Inferior parietal cortex (tissue), 1 donor: ENCODE measurements at regions not wholly inside any gene's neighbourhood (a gene's known extent, or its start where the extent isn't known, plus 50 kb on each side); places are given as distances from the start of the nearest gene placed in this dataset.

Source experiments
- DNase-seq: peaks from one replicate; pipeline ENCODE4 v3.0.0-alpha.2; 2016; ENCODE audit errors: extremely low spot score

DNA sequence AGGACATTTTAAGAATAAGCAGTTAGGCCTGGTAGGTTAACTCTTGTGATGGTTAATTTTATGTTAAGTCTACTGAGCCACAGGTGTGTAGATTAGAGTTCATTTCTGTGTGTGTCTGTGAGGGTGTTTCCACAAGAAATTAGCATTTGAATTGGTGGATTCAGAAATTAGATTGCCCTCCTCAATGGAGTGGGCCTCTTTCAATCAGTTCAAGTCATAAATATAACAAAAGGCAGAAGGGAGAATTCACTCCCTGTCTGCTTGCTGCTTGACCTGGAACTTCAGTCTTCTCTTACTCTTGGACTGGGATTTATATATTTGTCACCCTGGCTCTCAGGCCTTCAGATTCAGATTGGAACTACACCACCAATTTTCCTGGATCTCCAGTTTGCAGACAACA is 55.3 kb upstream of the POM121L12 start:
- no peak for DNase-seq

DNA sequence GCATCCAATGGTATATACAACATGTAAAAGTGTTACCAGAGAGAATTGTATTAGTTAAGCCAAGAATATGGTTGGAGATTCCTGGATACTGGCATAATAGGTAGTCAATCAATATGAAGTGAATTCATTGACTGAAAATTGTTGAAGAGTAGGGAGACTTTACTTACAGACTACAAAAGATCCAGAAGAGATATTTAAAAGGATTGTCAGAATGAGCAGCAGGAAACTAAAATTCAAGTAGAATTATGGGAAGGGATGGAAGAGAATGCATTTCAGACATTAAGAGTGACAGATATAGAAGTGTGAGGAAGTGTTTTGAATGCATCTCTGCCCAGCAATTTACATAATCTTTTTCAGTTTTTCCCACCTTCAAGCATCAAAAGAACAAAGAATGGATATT is 62.3 kb upstream of the POM121L12 start:
- DNase-seq, result no peak

DNA sequence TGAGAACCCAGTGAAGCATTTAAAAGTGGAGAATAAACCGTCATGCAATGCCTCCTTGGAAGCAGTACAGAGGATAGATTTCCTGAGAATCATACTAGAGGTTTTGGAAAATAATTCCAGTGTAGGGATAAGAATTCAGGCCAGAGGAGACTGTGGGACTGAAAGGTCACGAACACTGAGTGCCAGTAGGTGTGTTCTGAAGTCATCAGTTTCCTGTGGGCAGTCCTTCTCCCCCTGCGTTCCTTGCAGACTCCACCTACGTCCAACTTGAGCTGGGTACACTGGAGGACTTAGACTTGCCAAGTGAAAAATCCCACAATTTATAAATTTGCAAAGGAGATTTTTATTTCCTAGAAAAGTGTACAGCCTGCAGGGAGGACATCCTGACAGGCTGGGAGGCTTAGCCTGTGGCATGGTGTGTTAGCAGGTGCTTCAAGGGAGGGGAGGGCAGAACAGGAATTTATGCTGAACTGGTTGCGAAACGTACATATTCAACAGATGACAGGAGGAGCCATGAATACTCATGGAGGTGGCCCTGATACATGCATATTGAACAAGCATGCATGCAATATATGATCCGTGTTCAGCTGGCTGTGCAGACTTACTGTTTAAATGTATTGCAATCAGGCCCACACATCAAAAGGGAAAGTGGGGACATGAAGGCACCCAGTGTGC is 72.9 kb upstream of the POM121L12 start:
- no peak for DNase-seq

DNA sequence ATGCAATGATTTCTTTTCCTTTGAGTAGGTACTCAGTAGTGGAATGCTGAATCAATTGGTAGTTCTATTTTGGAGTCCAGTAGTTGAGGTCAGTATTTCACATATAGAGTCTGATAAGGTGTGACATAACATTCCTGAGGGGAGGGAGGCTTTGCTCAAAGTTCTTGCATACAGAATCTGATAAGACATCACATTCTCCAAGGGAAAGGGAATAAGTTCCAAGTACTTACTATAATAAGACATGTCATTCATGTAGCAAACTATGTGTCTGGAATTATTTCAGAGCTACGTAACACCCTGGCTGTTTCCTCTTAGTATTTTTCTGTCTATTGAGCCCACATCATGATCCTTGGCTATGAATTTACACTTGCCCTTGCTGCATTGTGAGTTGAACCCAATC is 74.3 kb upstream of the POM121L12 start:
- no peak for DNase-seq

- DNase-seq, result no peak
Observed at GRCh38 chr7:52959878-52960660, 75.4 kb upstream of the POM121L12 start.

- no peak for DNase-seq
Observed at GRCh38 chr7:52959336-52959735, 76.1 kb upstream of the POM121L12 start.

- no peak for DNase-seq
Observed at GRCh38 chr7:52958621-52959140, 76.8 kb upstream of the POM121L12 start.

DNA sequence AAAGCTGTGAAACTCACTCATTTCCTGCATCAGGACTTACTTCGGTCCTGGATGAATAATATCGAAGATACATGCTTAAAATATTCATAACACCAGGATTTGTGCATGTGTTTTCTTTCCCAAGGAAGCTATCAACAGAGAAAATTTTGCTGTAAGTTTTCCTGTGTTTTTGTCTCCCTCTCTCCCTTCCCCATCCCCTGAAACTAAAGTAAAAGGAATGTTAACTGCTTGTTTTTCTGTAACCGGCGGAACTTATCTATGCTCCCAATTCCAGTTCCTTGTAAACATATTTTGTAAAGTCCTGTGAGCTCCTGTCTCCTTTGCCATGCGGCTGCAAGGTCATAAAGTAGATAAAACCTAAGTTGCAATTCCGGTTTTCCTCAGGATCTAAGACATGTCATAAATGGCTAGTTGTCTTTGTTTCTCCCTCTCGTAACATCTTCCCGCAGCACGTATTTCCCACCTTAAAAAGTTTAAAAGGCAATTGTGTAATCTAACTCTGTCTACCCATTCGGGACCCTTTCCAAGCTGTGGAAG is 79.0 kb upstream of the POM121L12 start:
- DNase-seq, result no peak

- DNase-seq, result no peak
Observed at GRCh38 chr7:52955522-52955921, 79.9 kb upstream of the POM121L12 start.

GRCh38 chr7:52944921-52945320 is 90.5 kb upstream of the POM121L12 start:
- DNase-seq, result no peak

- no peak for DNase-seq
Observed at GRCh38 chr7:52940481-52940880, 95.0 kb upstream of the POM121L12 start.

DNA sequence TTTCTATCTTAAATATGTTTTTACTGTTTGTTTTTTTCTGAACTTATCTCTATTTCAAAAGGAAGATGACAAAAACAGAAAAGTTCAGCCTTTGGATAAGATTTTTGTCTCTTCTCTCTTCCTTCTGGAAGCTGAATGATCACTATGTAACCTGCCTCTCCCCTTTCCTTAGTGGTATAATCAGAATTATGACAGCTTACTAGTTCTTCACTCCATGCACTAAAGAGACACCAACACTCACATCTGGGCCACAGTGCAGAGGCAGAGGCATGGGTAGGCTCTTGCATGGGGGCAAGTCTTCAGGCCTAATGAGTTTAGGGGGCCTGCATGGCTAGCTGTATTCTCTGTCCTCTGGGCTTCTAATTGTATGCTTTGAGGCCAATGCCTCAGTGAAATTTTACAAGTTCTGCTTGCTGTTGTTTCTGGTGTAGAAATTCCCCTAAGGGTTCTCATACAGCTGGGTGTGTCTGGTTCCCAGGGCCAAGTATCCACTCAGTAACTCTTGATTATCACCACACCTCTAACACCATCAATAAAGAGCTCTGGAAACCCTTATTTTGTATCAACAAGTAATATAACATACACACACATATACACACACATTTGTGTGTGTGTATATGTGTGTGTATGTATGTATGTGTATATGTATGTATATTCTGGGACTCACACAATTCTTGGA is 96.8 kb upstream of the POM121L12 start:
- DNase-seq, result no peak

- no peak for DNase-seq
Observed at GRCh38 chr7:52936750-52937149, 98.7 kb upstream of the POM121L12 start.

- DNase-seq, result no peak
Observed at GRCh38 chr7:52928591-52928990, 106.8 kb upstream of the POM121L12 start.

- DNase-seq, result no peak
Observed at GRCh38 chr7:52925332-52925731, 110.1 kb upstream of the POM121L12 start.

DNA sequence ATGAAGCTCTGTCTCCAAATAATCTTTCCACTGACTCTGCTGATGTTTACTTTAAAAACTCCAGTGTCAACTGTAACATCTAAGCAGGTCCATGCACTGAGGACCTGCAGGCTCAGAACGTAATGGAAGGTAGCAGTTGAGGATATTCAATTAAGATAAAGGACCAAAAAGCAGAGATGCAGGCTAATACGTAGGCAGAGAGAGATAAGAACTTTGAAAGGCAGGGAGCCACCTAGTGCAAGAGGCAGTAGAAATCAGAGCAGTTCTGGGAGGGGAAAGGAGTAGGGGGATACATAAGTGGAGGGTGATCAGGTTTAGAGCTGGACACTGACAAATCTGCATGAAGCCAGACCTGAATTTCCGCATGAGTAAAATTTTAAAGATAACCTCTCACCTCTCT is 114.5 kb upstream of the POM121L12 start:
- no peak for DNase-seq

DNA sequence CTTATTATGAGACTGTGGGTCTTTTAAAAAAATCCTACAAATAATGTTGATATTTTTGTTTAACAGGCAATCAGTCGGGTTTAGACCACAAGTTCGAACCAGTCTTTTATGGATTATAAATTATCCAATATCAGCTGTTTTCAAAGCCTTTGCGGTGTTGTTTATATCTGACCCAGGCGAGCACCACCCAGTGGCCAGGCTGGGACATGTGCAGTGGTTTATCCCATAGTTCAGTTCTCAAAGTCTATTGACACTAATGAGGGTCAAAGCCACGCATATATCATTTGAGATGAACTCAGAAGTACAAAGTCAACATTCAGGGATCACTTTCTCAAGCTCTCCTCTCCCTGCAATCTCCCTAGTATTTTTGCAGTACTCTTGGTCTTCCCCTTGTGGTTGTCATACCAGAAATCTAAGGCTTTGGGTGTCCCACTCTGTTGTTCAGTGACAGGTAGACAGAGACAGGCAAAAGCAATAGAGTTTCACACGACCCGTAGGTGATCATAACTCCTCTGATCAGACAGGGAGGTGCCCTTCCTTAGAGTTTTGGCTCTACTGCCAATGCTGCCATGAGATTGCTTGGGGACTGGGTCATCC is 117.4 kb upstream of the POM121L12 start:
- DNase-seq, result no peak

DNA sequence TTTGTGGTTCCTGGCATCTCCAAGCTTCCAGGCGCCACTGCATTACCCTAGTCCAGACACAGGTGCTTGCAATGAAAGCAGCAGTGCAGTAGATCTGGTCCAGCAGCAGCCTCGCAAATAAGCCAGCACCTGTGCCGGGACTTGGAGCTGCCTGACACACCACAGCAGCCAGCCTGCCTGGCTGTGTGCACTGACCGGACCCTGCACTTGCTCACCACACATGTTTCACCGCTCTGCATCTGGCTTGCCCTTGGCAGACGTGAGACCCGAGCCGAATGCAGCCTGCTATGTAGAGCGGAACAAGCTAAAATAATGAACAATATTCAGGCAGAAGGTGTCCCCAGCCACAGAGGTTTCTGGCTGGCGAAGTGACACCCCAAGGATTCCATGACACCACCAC is 123.6 kb upstream of the POM121L12 start:
- DNase-seq, result no peak

DNA sequence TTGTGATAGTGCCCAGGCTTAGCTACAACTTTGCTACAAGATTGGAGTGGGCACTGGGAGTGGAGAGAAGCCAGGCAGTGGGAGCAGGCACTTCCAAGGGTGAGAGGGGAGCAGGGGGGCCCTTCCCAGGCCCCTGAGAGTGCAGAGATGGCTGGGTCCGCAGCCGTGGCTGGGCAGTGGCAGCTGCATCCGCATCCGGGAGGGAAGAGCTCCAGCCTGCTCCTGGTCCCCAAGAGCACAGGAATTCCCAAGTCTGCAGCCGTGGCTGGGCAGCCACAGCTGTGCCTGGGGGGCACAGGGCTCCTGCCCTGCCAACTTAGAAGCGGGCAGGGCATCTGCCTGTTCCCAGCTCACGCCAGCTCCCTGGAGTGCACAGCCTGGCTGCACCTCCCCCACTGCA is 124.1 kb upstream of the POM121L12 start:
- DNase-seq, result no peak

DNA sequence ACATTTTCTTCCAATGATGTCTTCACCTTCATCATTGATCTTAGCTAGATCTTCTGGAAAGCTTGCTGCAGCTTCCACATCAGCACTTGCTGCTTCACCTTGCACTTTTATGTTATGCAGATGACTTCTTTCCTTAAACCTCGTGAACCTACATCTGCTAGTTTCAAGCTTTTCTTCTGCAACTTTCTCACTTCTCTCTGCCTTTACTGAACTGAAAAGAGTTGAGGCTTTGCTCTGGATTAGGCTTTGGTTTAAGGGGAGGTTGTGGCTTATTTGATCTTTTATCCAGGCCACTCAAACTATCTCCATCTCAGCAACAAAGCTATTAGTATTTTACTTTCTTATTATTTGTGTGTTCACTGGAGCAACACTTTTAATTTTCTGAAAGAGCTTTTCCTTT is 125.5 kb upstream of the POM121L12 start:
- no peak for DNase-seq

DNA sequence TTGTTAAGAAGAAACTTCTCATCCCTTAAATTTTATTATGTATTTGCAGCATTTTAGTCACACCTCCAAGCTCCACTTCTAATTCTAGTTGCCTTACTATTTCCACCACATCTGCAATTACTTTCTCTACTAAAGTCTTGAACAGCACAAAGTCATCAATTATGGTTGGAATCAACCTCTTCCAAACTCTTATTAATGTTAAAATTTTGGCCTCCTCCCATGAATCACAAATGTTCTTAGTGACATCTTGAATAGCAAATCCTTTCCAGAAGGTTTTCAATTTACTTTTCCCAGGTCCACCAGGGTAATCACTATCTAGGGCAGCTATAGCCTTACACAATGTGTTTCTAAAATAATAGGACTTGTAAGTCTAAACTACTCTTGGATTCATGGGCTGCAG is 126.3 kb upstream of the POM121L12 start:
- no peak for DNase-seq

- no peak for DNase-seq
Observed at GRCh38 chr7:52897713-52898112, 137.7 kb upstream of the POM121L12 start.
